ENCODE measurements at regions not wholly inside any gene's neighbourhood (a gene's known extent, or its start where the extent isn't known, plus 50 kb on each side); places are given as distances from the start of the nearest gene placed in this dataset.

GRCh38 chr9:28882529-28882928 lies 1309.2 kb upstream of the C9orf72 start:
- DNase-seq: no peak

- no peak for DNase-seq
These were observed 1310.0 kb upstream of the C9orf72 start for GRCh38 chr9:28883234-28883633.

DNA sequence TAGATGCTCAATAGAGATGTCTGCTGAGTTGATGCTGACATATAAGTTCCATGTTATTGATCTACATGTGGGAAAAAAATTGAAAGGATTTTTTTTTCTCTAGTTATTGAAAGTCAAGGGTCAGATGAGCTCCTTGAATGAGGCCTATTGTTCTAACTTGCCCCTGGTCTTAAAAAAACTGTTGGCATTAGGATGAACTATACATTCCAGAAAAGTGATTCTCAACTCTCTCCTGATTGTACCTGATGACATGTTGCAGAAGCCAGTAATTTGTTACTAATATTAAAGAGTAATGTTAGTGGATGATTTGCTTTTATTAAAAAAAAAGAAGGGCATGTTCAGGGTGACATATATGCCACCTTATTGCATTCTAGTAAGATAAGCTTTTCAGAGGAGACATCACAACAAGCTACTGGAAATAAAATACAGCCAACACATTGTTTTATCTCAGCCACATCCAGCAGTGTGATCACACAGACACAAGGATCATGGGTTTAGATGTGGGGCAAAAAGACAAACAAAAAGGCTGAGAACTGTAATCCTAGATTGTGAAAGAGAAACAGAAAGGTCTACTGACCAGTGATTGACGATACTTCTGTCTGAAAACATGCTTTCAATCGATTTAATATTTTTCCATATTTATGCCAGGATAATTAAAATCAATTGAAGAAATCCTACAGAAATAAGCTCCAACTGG lies 1314.1 kb upstream of the C9orf72 start:
- DNase-seq: no peak

DNA sequence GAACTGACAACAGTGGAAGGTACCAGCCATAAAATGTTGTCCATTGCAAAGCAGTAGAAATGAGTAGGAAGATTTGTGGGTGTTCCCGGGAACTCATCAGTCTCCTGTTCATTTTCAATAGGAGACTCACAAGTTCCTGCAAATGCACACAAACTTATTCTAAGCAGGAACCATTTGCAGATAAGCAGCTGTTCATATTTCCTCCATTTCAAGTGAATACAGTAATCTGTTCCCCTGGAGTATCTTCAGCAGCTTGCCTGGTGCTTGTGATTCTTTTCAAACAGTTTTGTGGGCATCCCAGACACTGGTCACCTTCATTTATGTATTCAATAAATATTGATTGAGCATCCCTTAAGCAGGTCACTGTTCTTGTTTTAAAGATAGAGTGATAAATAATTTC lies 1315.5 kb upstream of the C9orf72 start:
- no peak for DNase-seq

DNA sequence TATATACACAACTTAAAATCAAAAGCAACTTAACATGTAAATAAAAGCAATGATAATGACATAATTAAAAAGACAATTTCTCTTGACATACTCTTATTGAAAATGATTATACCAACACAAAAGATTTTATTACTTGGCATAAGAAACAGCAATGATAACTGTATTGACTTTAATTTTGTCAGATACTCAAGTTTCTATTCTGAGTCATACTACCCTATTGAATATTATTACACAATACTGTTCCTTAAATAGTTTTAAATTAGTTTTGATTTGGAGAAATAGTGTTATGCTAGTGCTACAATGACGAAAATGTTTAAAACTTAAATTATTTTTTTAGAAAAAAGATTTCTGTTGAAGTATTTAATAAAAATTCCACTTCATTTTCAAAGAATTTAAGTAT lies 1319.3 kb upstream of the C9orf72 start:
- DNase-seq: no peak

GRCh38 chr9:28899267-28899666 lies 1326.0 kb upstream of the C9orf72 start:
- no peak for DNase-seq

DNA sequence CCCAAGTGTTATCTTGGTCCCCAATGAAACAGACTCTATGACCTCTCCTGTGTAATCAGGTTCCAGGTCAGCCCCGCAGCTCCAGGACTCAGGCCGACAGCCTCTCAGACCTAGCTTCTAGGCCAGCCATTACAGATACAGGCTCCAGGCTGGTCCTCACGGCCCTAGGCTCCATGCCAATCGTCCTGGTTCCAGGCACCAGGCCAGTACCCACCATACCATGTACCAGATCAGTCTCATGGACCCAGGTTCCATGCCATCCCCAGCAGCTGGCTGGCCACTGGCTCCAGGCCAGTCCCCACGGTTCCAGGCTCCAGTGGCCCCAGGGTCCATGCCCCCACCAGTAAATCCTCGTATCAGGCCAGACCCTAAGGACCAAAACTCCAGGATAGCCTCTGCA lies 1326.6 kb upstream of the C9orf72 start:
- no peak for DNase-seq

DNA sequence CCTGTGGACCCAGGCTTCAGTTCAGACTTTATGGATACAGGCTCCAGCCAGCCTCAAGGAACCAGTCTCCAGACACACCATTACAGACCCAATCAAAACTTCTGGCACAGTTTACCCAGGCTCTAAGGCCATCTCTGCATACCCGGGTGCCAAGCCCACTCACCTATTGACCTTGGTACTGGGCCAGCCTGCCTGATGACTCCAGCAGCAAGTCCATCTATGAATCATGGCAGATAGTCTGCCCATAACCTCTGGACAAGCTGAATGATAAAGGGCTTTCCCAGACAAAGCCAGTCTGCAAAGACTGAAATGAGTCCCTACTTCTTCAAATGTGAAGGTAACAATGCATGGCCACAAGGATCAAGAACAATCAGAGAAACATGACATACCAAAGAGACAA lies 1327.1 kb upstream of the C9orf72 start:
- DNase-seq: no peak

- DNase-seq: no peak
These were observed 1336.2 kb upstream of the C9orf72 start for GRCh38 chr9:28909526-28909925.

DNA sequence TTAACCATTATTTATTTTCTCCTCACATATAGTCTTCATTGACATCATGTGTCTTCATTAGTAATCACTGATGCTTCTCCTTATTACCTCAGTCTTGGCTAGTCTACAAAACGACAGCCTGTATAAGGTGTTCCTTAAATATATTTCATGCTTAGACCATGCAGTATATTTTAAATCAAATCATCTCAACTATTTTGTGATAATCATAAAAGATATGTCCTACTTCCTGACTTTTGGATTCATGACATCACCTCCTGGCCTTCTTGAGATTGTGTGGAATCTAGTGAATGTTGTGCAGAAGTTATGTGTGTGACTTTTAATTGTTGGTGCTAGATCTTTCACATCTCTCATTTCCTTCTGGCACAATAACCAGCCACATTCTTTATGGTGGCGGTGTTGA lies 1339.3 kb upstream of the C9orf72 start:
- no peak for DNase-seq

- DNase-seq: no peak
These were observed 1342.1 kb upstream of the C9orf72 start for GRCh38 chr9:28915202-28915930.

GRCh38 chr9:28916348-28916747 lies 1343.1 kb upstream of the C9orf72 start:
- no peak for DNase-seq

DNA sequence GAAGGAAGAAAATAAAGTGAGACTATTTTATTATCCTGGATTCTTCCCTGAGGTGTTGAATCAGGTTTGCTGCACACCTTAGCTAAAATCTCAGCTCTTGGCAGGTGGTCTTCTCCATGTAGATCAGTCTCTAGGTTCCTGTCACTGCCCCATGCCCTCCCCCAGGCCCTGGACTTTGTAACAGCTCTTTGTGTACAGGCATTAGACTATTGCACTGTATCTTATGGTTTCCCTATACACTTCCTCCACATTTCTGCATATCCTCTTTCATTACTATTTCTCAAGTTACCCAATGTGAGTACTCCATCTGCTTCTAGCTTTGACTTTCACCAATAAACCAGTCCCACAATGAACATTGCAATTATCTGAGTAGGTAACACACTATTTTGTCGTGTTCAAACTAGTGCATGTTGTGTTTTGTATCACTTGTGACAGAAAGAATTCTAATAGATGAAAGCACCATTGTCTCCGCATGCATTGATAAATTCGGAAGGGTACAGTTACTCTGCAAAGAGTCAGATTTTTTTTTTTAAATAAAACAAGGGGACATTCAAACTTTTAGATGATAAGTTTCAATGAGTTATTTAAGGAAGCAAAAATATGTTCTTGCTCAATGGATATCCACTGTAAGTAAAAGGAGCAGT lies 1348.7 kb upstream of the C9orf72 start:
- no peak for DNase-seq

GRCh38 chr9:28922891-28923290 lies 1349.6 kb upstream of the C9orf72 start:
- no peak for DNase-seq

- DNase-seq: no peak
These were observed 1350.1 kb upstream of the C9orf72 start for GRCh38 chr9:28923351-28923750.

DNA sequence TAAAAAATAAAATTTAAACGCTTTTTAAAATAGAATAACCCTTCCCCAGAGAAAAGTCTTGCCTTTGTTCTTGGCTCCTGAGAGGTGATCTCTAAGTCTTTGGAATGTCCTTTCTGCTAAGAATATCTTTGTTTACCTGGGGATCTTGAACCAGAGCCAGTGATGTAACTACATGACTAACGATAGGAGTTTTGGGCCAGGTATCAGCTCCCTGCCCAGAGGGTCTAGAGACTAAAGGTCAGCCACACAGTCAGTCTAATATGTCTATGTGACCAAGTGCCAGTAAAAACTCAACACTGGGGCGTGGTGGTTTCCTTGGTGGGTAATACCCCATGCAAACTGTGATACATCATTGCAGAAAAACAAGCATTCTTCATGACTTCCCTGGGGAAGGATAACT lies 1351.9 kb upstream of the C9orf72 start:
- no peak for DNase-seq

DNA sequence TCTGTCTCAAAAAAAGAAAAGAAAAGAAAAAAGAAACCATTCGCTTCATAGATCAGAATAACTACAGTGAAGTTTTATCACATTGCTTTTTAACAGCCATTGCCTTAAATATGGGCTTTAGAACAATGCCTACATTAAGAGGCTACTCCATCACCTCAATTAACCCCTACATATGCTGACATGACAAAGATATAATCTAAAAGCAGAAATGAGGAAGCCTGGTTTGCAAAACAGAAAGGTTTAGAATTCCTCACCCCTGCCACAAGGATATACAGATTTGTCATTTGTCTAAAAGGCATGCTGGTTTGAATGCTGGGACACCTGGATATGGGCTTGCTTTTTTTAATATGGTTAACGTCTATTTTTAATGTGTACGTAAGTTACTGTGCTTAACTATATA lies 1353.0 kb upstream of the C9orf72 start:
- no peak for DNase-seq

GRCh38 chr9:28927691-28928090 lies 1354.4 kb upstream of the C9orf72 start:
- DNase-seq: no peak

DNA sequence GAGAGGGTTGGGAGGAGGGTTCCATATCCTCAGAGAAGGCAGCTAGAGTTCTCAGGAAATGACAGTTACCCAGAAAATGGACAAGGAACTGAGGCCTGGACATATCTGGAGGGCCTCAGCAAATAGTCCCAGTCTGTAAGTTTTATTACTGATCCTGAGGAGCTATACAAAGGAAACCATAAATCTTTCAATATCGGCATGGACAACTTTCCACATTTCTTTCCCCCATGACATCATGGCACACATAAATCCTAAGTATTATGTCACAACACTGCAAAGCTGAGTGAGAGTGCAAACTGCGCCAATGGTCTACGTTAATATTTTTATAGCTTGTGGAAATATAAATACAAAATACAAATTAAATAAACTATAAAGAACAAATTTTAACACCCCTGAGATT lies 1356.2 kb upstream of the C9orf72 start:
- no peak for DNase-seq

DNA sequence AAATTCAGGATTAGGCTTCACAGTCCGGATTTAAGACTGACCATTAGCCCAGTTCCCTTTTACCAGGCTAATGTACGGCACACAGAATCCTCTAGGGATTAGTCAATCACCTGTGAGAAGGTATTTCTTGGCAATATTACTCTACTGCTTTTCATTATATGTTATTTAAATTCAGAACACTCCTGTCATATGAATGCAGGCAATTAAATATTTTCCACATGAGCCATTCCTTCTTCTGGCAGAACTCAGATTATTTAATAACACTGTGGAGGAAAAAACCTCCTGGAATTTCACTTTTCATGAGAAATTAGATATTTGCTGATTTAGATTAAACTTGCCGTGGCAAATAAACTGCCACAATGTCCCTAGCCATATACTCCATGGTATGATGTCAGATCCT lies 1357.5 kb upstream of the C9orf72 start:
- no peak for DNase-seq

DNA sequence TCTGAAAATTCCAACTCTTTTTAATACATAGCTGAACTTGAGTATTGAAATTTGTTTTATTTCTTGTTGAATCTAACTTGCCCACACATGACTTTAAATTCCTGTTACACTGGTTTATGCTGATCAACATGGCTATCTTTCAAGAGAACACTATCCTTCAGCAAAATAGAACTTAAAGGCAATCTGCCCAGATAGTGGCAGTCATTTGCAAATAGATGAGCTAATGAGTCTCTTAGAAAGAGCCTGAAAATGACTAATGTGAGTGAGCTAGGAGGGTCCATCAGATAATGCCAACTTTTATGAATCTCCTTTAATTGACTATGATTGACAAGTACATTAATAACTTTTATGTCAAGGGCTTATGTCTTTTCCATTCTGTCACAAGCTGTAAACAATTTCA lies 1360.8 kb upstream of the C9orf72 start:
- DNase-seq: no peak

DNA sequence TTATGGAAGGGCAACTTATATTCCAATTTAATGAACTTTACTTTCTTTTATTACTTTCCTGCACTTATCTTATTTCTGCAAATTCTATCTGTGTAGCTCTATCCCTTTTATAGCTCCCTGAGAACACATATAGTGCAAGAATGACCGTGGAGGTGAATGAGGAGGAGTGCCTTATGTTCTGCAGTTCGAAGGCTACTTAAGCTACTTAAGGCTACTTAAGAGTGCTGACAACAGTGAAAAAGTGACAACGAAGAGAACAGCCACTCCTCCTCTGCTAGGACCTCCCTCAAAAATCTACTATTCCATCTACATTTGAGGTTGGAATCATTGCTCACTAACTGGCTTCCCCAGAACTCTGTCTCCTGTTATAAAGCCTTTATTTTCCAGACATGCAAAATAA lies 1365.7 kb upstream of the C9orf72 start:
- DNase-seq: no peak

DNA sequence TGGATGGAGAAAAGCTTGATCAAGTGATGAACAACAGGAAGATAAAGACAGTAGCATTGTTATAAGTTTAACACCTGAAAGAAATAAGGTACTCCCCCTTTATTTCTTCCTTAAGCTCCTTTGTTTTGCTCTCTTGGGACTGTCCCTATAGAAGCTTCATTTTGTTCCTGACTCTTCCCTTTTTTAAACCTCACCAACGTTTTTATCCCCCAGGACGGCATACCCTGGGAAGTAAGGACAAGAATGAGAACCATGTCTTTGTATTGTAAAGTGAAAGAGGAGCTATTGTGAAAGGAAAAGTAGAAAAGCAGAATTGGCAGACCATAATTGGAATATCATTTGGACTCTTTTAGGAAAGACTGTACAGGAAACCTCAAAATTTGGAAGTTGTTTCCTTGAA lies 1368.6 kb upstream of the C9orf72 start:
- no peak for DNase-seq

DNA sequence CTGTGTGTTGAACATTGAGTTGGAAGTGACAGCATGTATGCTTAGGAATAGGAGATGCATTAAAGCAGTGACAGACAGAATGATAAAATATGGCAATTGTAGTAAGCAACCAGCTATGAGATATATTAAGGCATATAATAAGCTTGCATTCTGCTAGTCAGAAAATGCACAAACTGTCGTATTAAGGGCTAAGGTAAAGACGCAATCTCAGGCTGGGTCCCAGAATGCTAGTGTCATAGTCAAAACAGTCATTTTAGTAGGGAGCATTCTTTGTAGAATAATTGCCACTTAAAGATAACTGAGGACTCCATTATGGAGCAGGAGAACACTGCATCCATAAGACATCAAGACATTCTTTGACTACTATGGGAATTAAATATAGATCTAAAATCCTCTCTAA lies 1369.7 kb upstream of the C9orf72 start:
- no peak for DNase-seq
